SH-SY5Y (cell line): ENCODE measurements at regions not wholly inside any gene's neighbourhood (a gene's known extent, or its start where the extent isn't known, plus 50 kb on each side); places are given as distances from the start of the nearest gene placed in this dataset.

Experiments used
- GATA2 ChIP-seq: IDR thresholded peaks from 2 replicates; pipeline ENCODE4 v1.6.1; 2011; ENCODE audit warnings: mild to moderate bottlenecking, low read depth, low read length
- GATA3 ChIP-seq: IDR thresholded peaks from 2 replicates; pipeline ENCODE4 v1.6.1; 2011; ENCODE audit warnings: low read depth, mild to moderate bottlenecking, low read length, moderate library complexity

DNA sequence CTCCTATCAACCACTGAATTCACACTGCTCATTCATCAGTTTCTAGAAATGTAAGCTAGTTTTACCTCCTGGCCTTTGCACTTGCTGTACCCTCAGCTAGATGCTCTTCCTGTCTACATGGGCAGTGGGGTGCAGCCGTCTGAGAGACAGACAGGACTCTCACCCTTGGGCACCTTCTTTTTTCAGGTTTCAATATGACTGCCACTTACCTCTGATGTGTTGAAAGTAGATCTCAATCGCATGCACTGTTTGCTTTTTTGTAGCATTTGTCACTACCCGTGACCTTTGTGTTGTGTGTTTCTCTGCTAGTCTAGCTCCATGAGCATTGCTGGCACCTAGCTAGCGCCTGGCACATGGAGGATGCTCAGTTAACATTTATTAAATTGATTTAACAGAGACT is 403.1 kb upstream of the TRPC7 start:
- TF ChIP-seq GATA2 (no peak), GATA3 (no peak)
